ENCODE measurements at regions not wholly inside any gene's neighbourhood (a gene's known extent, or its start where the extent isn't known, plus 50 kb on each side); places are given as distances from the start of the nearest gene placed in this dataset.

DNA sequence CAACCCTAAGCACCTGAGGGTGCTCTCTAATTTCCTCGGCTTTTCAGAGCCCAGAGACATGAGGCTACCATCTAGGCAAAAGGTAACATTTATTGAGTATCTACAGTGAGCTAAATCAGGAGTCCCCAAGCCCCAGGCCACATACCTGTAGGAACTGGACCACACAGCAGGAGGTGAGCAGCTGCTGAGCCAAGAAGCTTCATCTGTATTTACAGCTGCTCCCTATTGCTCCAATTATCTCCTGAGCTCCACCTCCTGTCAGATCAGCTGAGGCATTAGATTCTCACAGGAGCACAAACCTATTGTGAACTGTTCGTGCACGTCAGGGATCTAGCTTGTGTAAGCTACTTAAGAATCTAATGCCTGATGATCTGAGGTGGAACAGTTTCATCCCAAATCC, 70.2 kb downstream of the RND3 start:
- POLR2A ChIA-PET = no interaction called here

DNA sequence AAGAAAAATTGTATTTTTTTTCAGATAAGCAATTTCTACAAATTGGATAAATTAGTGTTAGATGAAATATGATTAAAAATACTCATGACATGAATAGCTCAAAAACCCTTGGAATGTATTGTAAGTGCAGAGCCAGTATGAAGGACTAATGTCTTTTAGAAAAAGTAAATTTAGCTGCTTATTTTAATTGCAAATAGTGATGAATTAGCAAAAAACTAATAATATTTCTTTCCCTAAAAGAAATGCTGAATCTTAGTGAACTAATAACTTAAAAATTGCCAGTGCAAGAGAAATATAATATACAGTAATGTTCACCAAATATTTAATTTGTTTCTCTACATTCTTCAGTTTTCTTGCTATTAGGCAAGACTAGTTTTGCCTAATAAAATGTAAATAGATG, 72.4 kb downstream of the RND3 start:
- CTCF ChIA-PET = no interaction called here
- POLR2A ChIA-PET = no interaction called here

More for the DNA sequence above, 70.2 kb downstream of the RND3 start:
- CTCF ChIA-PET = no interaction called here

DNA sequence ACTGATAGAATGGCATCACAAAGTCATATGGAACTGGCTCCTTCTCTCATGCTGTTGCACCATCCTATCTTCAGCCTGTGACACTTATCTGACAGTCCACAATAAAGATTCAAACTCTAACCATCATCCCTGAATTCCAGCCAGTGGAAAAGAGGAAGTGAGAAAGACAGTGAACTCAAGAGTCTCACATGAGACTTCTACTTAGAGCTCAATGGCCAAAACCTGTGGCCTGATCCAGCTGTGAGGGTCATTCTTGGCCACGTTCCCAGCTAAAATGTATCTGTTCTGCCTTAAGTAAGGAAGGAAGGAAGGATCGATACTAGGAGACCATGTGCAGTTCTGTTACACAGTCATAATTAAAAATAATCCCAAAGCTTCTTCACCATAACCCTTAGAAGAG, 73.6 kb downstream of the RND3 start:
- ChIA-PET POLR2A (no interaction called here), CTCF (no interaction called here)

DNA sequence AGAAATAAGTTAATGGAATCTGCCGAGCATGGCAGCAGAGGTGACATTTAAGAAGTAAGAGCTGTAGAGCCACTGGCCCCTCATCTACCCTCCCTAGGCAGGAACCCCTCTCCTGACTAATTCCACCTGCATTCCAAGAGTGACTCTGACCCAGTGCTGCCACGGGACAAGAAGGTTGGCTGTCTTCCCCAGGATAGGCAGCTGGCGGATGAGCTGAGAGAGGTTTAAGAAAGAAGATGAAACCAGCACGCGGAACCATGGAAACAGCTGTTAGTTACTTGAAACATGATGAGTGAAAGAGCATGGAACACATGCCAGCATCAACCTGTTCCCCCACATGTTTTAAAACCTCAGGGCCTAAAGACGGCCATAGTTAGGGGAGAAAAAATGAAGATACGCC, 74.1 kb downstream of the RND3 start:
- CTCF ChIA-PET = no interaction called here
- POLR2A ChIA-PET = no interaction called here

DNA sequence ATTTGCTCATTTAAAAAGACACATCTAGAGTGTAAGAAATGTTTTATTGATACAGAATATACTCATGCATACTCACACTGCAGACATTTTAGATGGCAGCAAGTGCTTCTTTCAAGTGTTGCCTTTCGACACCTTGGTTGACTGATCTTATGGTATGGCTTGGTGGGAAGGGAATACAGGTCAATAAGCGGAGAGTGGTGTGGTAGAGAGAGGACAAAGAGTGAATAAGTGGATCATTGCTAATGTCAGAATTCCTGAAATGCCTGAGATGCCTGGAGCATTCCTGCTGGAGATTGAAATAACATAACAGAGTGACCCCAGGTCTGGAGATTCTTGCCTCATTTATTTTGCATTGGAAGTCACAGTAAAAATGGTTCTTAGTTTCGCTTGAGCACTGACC, 76.7 kb downstream of the RND3 start:
- CTCF ChIA-PET = no interaction called here
- POLR2A ChIA-PET = no interaction called here

DNA sequence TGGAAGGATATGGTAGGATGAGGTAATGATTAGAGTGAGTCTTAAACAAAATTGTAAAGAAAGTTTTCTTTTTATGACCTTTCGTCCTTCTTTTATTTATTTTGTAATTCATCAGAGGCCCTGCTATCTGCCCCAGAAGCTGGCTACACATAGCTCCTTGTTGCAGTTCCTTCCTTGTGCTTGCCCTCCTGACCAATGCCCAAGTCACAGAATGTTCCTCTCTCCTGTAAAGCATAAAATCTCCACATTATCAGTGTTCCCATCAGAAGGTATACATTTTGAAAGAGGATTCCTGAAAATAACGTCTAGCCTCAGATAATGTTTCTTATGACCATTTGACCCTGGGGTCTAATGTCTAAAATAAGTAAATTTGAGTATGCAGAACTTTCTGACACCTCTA, 78.3 kb downstream of the RND3 start:
- CTCF ChIA-PET = no interaction called here
- POLR2A ChIA-PET = no interaction called here

DNA sequence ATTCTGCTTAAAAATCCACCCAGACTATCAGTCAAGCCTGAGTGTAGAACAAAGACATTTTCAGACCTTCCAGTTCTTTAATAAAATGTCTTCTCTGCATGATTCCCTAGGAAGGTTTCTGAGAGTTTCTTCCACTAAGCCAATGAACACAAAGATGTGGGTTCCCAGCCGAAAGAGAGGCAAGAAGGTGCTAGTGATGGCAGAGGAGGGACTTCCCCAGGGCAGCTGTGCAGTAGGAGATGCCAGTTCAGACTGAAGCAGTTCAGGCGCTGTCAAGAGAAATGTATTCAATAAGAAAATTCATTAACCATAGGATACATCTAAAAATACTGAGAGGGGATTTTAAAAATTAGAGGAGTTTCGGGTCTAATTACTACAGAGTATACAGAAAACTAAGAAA, 83.3 kb downstream of the RND3 start:
- CTCF ChIA-PET = no interaction called here
- POLR2A ChIA-PET = no interaction called here

DNA sequence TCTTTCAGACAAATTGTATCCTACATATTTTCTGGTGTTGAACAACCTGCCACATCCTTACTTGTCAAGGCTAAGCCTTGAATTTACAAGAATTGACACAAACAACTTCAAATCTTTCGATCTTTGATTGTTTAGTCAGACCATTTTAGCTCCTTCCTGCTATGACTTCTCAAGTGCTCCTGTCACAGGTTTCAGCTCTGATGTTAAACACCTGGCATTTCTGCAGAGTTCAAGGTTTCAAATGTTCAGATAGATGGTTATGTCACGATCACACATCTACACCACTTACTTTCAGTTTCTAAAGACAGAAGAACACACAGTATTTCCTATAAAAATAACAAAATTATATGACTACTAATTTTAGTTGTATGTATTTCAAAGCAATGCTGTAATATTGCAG, 84.0 kb downstream of the RND3 start:
- POLR2A ChIA-PET = no interaction called here

DNA sequence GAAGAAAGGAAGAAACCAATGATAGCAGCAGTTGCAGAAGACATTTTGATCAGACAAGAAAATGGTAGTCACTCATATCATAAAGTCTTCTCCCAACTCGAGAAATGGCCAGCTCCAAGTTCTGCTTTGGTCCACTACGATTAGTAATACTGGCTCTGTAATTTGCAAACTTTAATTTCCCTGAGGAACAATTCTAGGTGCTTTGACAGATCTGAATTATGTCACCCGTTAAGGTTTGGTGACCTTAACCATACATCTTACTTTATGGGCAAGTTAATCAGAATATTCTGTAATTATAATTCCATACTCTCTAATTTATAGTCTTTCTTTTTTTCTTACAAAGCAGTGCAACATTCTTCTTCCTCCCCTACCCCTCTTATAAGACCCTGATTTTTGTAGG, 84.5 kb downstream of the RND3 start:
- CTCF ChIA-PET = no interaction called here
- POLR2A ChIA-PET = no interaction called here

More for the DNA sequence above, 84.0 kb downstream of the RND3 start:
- CTCF ChIA-PET = no interaction called here

DNA sequence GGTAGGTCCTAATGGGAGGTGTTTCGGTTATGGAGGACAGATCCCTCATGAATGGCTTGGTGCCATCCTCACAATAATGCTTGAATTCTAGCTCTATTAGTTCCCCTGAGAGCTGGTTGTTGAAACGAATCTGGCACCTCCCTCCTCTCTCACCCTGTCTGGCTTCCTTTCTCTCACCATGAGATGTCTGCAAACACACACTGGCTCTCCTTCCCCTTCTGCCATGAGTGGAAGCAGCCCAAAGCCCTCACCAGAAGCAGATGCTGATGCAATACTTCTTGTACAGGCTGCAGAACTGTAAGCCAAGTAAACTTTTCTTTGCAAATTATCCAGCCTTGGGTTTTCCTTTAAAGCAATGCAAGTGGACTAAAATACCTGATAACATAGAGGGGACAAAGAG, 86.6 kb downstream of the RND3 start:
- POLR2A ChIA-PET = no interaction called here

DNA sequence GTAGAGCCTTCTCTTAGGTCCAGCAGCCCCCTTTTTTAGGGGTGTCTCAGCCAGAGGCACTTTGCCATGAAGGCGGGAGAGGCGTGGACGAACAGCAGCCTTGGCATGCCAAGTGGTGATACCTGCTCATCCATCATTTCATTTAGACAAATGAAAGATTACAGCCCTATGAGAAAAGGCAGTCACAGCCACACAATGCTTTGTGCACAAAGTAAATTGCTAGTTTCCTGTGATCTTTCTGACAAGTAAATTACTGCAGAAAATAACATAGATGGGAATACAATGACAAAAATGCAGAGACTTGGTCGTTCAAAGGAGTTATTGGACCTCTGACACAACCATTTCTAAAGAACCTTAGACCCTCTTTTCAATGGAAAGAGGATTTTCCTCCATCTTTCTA, 94.9 kb downstream of the RND3 start:
- POLR2A ChIA-PET = no interaction called here
- CTCF ChIA-PET = no interaction called here

More for the DNA sequence above, 86.6 kb downstream of the RND3 start:
- CTCF ChIA-PET = no interaction called here

DNA sequence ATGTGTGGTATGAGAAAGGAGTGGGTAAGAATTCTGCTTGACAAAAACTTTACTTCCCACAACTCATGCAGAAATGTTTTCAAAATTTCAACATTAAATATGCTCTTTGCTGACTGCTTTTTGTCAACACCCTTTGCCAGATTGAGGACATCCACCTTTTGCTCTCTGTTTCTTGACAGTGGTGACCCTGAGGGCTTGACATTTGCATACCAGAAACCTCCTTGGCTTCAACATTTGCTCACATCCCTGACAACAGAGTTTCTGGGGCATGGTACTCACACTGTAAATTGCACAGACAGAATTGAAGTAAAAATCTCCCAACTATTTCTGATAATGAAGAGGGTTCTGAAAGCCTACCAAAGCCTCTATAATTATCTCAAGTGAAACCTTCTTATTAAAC, 95.7 kb downstream of the RND3 start:
- ChIA-PET POLR2A (interaction anchor here (0.5 kb wide), 1 partner anchor 25 kb away, joined by 3 read pairs; no protein-coding TSS in a partner anchor), CTCF (no interaction called here)

DNA sequence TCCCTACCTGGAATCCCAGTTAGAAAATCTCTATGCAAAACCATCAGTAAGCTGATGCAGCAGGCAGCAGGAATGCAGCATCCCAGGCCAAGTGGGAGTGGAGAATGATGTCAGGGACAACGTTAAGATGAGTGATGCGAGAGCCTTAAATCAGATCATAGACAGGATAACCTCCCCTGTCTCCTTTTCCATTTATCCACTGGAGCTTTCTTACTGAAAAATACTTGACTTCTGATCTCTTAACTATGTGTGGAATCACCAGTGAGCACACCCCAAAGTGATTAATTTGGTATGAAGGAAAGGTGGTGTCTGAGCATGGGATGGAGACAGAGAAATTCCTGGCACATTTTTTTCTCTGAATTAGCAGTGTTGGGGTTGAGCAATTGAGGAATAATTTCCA, 98.0 kb downstream of the RND3 start:
- ChIA-PET CTCF (no interaction called here), POLR2A (no interaction called here)

DNA sequence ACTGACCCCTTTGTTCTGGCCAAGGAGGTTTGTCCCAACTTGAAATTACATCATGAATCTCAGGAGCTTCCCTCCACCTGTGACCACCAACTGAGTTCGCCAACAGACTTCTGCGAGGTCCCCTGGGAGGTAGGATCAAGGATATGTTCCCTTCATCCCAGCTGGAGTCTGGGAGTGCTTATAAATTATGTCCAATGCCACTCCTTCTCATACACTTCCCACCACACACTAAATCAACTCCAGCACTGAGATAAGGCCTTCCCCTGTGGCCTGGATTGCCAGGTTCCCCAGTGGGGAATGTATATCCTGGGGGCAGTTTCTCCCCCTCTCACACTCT, 99.2 kb downstream of the RND3 start:
- ChIA-PET POLR2A (no interaction called here), CTCF (no interaction called here)

DNA sequence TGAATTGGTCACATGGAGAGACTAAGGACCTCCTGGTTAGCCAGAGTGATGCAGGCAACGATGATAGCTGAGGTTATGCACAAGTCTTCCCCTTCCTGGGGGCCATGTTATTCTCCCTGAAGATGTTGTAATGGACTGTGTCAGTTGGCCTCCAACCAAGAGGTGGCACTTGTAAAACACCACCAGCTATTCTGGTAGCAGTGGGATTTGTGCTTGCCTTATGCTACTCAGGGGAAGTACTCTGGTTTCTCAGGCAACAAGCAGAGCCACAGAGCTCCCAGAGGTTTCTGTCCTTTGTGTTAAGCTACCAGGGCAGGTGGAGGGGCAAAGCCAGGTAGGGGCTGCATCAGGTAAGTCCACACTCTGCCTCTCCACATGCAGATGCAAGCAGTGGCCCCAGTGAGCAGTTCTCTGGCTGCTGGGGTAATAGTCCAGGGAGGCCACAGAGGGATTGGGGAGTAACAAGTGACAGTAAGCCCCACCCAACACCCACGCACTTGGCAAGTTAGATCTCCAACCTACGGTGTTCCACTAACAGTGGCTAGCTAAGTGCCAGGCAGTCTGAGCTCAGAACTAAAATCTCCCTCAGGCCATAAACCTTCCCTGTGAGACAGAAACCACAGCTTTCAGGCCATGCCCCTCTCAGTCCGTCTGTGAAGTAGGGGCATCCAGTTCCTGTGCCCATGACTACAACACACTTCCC, 99.7 kb downstream of the RND3 start:
- POLR2A ChIA-PET = no interaction called here

DNA sequence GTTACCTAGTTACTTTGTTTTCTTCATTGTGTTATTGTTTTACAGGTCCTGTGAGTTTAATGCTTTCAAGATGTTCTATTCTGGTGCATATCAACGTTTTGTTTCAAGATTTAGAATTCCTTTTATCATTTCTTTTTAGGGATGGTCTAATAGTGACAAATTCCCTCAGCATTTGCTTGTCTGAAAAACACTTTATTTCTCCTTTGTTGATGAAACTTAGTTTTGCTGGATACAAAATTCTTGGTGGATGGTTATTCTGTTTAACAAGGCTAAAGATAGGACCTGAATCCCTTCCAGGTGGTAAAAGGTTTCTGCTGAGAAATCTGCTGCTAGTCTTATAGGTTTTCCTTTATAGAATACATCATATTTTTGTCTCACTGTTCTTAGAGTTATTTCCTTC, 102.3 kb downstream of the RND3 start:
- CTCF ChIA-PET = no interaction called here

More for the DNA sequence above, 99.7 kb downstream of the RND3 start:
- CTCF ChIA-PET = no interaction called here

DNA sequence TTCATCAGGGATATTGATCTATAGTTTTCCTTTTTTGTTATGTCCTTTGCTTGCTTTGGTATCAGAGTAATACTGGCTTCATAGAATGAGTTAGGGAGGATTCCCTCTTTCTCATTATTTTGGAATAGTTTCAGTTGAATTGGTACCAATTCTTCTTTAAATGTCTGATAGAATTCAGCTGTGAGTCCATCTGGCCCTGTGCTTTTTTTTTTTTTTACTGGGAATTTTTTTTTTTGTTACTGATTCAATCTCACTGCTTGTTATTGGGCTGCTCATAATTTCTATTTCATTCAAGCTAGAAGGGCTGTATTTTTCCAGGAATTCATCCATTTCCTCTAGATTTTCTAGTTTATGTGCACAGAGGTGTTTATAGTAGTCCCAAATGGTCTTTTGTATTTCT, 103.9 kb downstream of the RND3 start:
- CTCF ChIA-PET = no interaction called here
- POLR2A ChIA-PET = no interaction called here

More for the DNA sequence above, 102.3 kb downstream of the RND3 start:
- POLR2A ChIA-PET = no interaction called here

DNA sequence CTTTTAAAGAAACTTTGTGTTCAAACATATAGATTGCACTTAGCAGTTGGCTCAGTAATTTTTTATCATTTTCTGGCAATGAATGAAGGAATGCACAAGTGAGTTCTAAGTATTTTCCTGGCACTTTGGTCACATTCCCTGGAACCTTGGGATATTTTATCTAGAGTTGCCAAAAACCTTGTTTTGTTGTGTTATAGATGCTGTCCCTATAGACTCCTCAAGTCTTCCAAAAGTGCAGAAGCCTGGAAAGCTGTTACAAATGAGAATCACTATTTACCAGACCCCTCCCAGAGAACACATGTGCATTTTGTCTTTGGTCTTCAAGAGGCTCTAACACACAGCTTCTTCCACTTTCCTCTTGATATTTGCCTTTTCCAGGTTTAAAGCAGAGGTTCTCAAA, 108.3 kb downstream of the RND3 start:
- CTCF ChIA-PET = no interaction called here
- POLR2A ChIA-PET = no interaction called here

DNA sequence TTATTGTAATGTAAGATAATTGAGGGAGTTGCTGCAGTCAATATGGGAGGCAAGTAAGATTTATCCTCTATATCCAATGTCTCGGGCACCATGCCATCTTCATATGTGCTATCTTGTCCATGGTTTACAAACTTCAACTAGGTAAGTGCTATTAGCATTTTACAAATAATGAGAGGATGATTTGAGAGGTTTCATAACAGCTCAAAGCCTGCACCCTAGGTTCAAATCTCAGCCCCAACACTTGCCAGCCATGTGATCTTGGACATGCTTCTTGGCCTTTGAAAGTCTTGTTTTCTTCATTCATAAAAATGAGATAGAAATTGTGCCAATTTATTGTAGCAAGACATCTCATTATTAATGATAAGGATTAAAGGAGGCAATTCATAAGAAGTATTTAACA, 108.8 kb downstream of the RND3 start:
- POLR2A ChIA-PET = no interaction called here
- CTCF ChIA-PET = no interaction called here

DNA sequence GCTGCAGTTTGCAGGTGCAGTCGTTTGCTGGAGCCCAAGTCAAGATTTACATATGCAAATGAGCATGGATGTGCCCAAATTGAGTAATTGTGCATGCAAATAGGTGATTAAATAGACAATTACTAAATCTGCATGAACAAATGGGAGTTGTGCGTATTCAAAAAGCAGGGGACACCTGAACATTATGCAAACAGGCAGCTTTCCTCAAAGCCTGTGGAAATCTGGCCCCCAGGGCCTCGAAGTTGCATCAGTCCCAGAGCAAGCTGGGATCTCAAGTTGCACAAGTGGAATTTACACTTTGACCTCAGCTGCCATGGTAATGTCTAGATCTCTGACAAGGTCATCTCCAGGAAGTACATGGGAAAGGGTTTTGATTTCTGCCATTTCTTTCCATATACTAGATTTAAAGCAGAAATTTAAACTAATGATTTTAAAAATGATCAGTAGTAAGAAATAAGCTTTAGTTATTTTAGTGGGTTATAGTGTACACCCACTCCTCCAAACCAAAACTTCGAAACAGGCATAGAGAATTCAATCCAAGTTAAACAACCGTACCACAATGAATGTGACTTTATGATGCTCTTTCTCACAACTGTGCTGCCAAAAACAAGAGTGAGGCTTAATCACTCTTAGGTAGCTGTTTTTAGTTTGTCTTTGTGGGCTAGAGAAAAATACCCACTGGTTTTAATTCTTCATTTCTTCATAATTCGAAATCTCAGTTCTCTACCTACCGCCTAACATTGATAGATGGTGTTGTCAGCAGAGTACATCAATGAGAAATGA, 110.7 kb downstream of the RND3 start:
- POLR2A ChIA-PET = no interaction called here
- CTCF ChIA-PET = no interaction called here

DNA sequence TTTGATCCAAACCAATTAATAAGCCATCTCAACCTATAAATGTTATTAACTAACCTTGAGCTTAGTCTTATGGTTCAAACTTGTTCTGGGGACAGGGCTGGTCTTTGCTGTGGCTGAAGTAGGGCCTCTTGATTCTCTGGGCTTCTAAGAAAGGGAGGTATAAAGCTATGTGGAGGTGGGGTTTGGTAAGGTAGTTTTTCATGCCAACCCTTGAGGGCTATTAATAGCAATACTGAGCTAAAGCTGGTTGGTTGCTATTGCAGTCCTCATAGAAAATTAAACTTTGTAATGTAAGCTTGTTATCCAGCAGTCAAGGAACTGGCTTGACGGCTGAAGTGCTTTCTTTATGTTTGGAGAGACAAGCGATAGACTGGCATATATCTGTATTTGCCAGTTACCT, 112.1 kb downstream of the RND3 start:
- ChIA-PET CTCF (no interaction called here), POLR2A (no interaction called here)

DNA sequence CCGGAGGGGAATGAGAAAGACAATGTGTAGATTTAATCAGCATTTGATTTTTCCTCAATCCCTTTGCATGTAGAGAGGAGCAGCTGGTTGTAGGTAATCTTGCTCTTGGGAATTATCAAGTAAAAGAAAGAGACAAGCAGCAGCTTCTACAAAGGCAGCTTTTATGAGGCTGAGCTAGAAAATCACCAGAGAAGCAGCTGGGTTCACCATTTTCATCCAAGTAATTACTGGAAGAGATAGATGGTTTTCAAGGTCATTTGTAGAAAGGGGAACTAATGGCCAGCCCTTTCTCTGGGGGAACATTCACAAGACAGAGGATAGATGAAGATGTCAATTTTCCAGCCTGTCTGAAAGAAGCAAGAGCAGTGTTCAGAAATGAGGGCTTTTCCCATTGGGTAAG, 113.0 kb downstream of the RND3 start:
- ChIA-PET POLR2A (no interaction called here), CTCF (no interaction called here)
